ENCODE measurements at regions not wholly inside any gene's neighbourhood (a gene's known extent, or its start where the extent isn't known, plus 50 kb on each side); places are given as distances from the start of the nearest gene placed in this dataset.

GRCh38 chr11:92533657-92534335 lies 309.2 kb downstream of the FAT3 start:
- Histone ChIP-seq H3K27me3 (no peaks in the 10 kb centered on the region), H3K36me3 (no peaks in the 10 kb centered on the region), H3K9me3 (no peaks in the 10 kb centered on the region), H3K27ac (no peak overlapping the region), H3K4me1 (no peaks in the 10 kb centered on the region), H3K4me3 (no peak overlapping the region)
- no peak for DNase-seq
- 65% methylated on average over 3 of the region's 3 CpGs for WGBS (ENCODE audit: insufficient coverage, low coverage, low lambda C conversion rate, missing lambda C conversion rate)
- no peak for ATAC-seq
- TF ChIP-seq CTCF (IDR thresholded peaks at IDR 0.05) (no peak), POLR2A (IDR thresholded peaks at IDR 0.05) (no peak)
- intact Hi-C loops (cut with DNase I): no loop called here

- H3K27ac ChIP-seq: no peak overlapping the region
- 60% methylated on average over 4 of the region's 4 CpGs for WGBS (ENCODE audit: insufficient coverage, low coverage, low lambda C conversion rate, missing lambda C conversion rate)
- intact Hi-C loops (cut with DNase I): no loop called here
- H3K9me3 ChIP-seq: no peaks in the 10 kb centered on the region
- no peaks in the 10 kb centered on the region for H3K27me3 ChIP-seq
- no peak for DNase-seq
- no peak for ATAC-seq
- no peaks in the 10 kb centered on the region for H3K36me3 ChIP-seq
- no peak overlapping the region for H3K4me3 ChIP-seq
- no peaks in the 10 kb centered on the region for H3K4me1 ChIP-seq
- TF ChIP-seq CTCF (IDR thresholded peaks at IDR 0.05) (no peak), POLR2A (IDR thresholded peaks at IDR 0.05) (no peak)
Observed at GRCh38 chr11:92536883-92537282, 312.3 kb downstream of the FAT3 start.

- intact Hi-C loops (cut with DNase I): no loop called here
- no peak for ATAC-seq
Observed at GRCh38 chr11:92540096-92540495, 315.5 kb downstream of the FAT3 start.

GRCh38 chr11:92545906-92546471 lies 321.4 kb downstream of the FAT3 start:
- Histone ChIP-seq H3K4me1 (no peaks in the 10 kb centered on the region), H3K27ac (no peak overlapping the region), H3K4me3 (no peak overlapping the region), H3K36me3 (no peaks in the 10 kb centered on the region), H3K9me3 (no peaks in the 10 kb centered on the region), H3K27me3 (no peaks in the 10 kb centered on the region)
- intact Hi-C loops (cut with DNase I): no loop called here
- TF ChIP-seq CTCF (IDR thresholded peaks at IDR 0.05) (no peak), POLR2A (IDR thresholded peaks at IDR 0.05) (no peak)
- no peak for ATAC-seq
- 45% methylated on average over 6 of the region's 6 CpGs for WGBS (ENCODE audit: insufficient coverage, low coverage, low lambda C conversion rate, missing lambda C conversion rate)
- no peak for DNase-seq

More at GRCh38 chr11:92540096-92540495, 315.5 kb downstream of the FAT3 start:
- Histone ChIP-seq H3K27ac (no peak overlapping the region), H3K9me3 (no peaks in the 10 kb centered on the region), H3K4me3 (no peak overlapping the region), H3K4me1 (no peaks in the 10 kb centered on the region), H3K27me3 (no peaks in the 10 kb centered on the region), H3K36me3 (no peaks in the 10 kb centered on the region)
- TF ChIP-seq CTCF (IDR thresholded peaks at IDR 0.05): no peak
- TF ChIP-seq POLR2A (IDR thresholded peaks at IDR 0.05): no peak
- 88% methylated on average over 4 of the region's 4 CpGs for WGBS (ENCODE audit: insufficient coverage, low coverage, low lambda C conversion rate, missing lambda C conversion rate)
- no peak for DNase-seq
